HepG2 (cell line): ENCODE measurements at regions not wholly inside any gene's neighbourhood (a gene's known extent, or its start where the extent isn't known, plus 50 kb on each side); places are given as distances from the start of the nearest gene placed in this dataset.

Experiments
- ATF3 ChIP-seq: sonication (generic); formaldehyde crosslinking; IDR thresholded peaks from 2 replicates; pipeline ENCODE4 v1.4.0; 2020; ENCODE audit warnings: missing genetic modification reagents
- CHD2 ChIP-seq: IDR thresholded peaks from 2 replicates; pipeline ENCODE4 v1.6.1; 2011; ENCODE audit warnings: low read depth, low read length, improper control_type of control experiment
- HOMEZ ChIP-seq: IDR thresholded peaks from 2 replicates; pipeline ENCODE4 v1.6.1; 2016; ENCODE audit warnings: low read depth
- SIX4 ChIP-seq: sonication (generic); formaldehyde crosslinking; IDR thresholded peaks from 2 replicates; pipeline ENCODE4 v1.4.0; 2020; ENCODE audit warnings: missing genetic modification reagents
- ZNF10 ChIP-seq: sonication (generic); formaldehyde crosslinking; IDR thresholded peaks from 2 replicates; pipeline ENCODE4 v1.4.0; 2020; ENCODE audit warnings: mild to moderate bottlenecking, low read depth, missing genetic modification reagents, borderline replicate concordance
- ZNF567 ChIP-seq: sonication (generic); formaldehyde crosslinking; IDR thresholded peaks from 2 replicates; pipeline ENCODE4 v1.8.1; 2023; ENCODE audit warnings: mild to moderate bottlenecking, missing genetic modification reagents, borderline replicate concordance
- ZNF670 ChIP-seq: sonication (generic); formaldehyde crosslinking; IDR thresholded peaks from 2 replicates; pipeline ENCODE4 v1.8.0; 2022; ENCODE audit warnings: mild to moderate bottlenecking, missing genetic modification reagents, borderline replicate concordance
- ZSCAN25 ChIP-seq: sonication (generic); formaldehyde crosslinking; IDR thresholded peaks from 2 replicates; pipeline ENCODE4 v1.8.0; 2022; ENCODE audit warnings: mild to moderate bottlenecking, missing genetic modification reagents

- no peak for TF ChIP-seq ZNF10
- TF ChIP-seq ZSCAN25: no peak
- no peak for TF ChIP-seq ATF3 (CRISPR knock-in tag)
- no peak for TF ChIP-seq CHD2
- TF ChIP-seq SIX4 (CRISPR knock-in tag): no peak
- no peak for TF ChIP-seq ZNF670 (CRISPR knock-in tag)
- TF ChIP-seq HOMEZ (CRISPR knock-in tag): no peak
- TF ChIP-seq ZNF567 (CRISPR knock-in tag): no peak
These were observed 195.8 kb downstream of the PTEN start for GRCh38 chr10:88059190-88059589.
